ENCODE measurements at regions not wholly inside any gene's neighbourhood (a gene's known extent, or its start where the extent isn't known, plus 50 kb on each side); places are given as distances from the start of the nearest gene placed in this dataset.
"Not testable (repeated sequence)": the region's sequence is repeated elsewhere in the genome, so short reads cannot be mapped to it uniquely, and the experiment has no call there.

GRCh38 chr1:198809247-198809646, 170.4 kb downstream of the PTPRC start:
- no peak for DNase-seq

- no peak for DNase-seq
These were observed 172.6 kb downstream of the PTPRC start for GRCh38 chr1:198811449-198811848.

GRCh38 chr1:198823626-198824025, 184.8 kb downstream of the PTPRC start:
- DNase-seq, result no peak

GRCh38 chr1:198825254-198825653, 186.4 kb downstream of the PTPRC start:
- DNase-seq, result no peak

GRCh38 chr1:198829356-198829755, 190.5 kb downstream of the PTPRC start:
- no peak for DNase-seq

- no peak for DNase-seq
These were observed 191.1 kb downstream of the PTPRC start for GRCh38 chr1:198829944-198830343.

- no peak for DNase-seq
These were observed 191.6 kb downstream of the PTPRC start for GRCh38 chr1:198830412-198830811.

GRCh38 chr1:198833706-198834503, 195.1 kb downstream of the PTPRC start:
- DNase-seq, result no peak

- no peak for DNase-seq
These were observed 198.6 kb downstream of the PTPRC start for GRCh38 chr1:198837278-198838021.

- no peak for DNase-seq
These were observed 199.1 kb downstream of the PTPRC start for GRCh38 chr1:198838022-198838342.

GRCh38 chr1:198841477-198841876, 202.6 kb downstream of the PTPRC start:
- DNase-seq, result no peak

GRCh38 chr1:198842686-198843085, 203.8 kb downstream of the PTPRC start:
- no peak for DNase-seq

GRCh38 chr1:198845271-198845670, 206.4 kb downstream of the PTPRC start:
- DNase-seq, result no peak

- DNase-seq, result no peak
These were observed 207.0 kb downstream of the PTPRC start for GRCh38 chr1:198845851-198846250.

- no peak for DNase-seq
These were observed 207.7 kb downstream of the PTPRC start for GRCh38 chr1:198846556-198846955.

- DNase-seq, result no peak
These were observed 209.4 kb downstream of the PTPRC start for GRCh38 chr1:198848206-198848605.

- DNase-seq, result no peak
These were observed 209.8 kb downstream of the PTPRC start for GRCh38 chr1:198848649-198849048.

GRCh38 chr1:198849093-198849492, 210.3 kb downstream of the PTPRC start:
- no peak for DNase-seq

- DNase-seq, result no peak
These were observed 211.4 kb downstream of the PTPRC start for GRCh38 chr1:198850196-198850595.

GRCh38 chr1:198850966-198851365, 212.1 kb downstream of the PTPRC start:
- DNase-seq, result not testable (repeated sequence)

GRCh38 chr1:198856601-198857000, 217.8 kb downstream of the PTPRC start:
- no peak for DNase-seq

- no peak for DNase-seq
These were observed 219.2 kb downstream of the PTPRC start for GRCh38 chr1:198858033-198858432.

GRCh38 chr1:198860371-198860770, 221.5 kb downstream of the PTPRC start:
- DNase-seq, result no peak

GRCh38 chr1:198861636-198862035, 222.8 kb downstream of the PTPRC start:
- DNase-seq, result no peak

GRCh38 chr1:198864695-198865094, 225.9 kb downstream of the PTPRC start:
- no peak for DNase-seq
